HG03571 (cell line): ENCODE measurements at regions not wholly inside any gene's neighbourhood (a gene's known extent, or its start where the extent isn't known, plus 50 kb on each side); places are given as distances from the start of the nearest gene placed in this dataset.

Experiments
- ATAC-seq: cut with Tn5 transposase; IDR thresholded peaks from one replicate; pipeline ENCODE4 v1.9.1; 2021; ENCODE audit not compliant: unreplicated experiment

DNA sequence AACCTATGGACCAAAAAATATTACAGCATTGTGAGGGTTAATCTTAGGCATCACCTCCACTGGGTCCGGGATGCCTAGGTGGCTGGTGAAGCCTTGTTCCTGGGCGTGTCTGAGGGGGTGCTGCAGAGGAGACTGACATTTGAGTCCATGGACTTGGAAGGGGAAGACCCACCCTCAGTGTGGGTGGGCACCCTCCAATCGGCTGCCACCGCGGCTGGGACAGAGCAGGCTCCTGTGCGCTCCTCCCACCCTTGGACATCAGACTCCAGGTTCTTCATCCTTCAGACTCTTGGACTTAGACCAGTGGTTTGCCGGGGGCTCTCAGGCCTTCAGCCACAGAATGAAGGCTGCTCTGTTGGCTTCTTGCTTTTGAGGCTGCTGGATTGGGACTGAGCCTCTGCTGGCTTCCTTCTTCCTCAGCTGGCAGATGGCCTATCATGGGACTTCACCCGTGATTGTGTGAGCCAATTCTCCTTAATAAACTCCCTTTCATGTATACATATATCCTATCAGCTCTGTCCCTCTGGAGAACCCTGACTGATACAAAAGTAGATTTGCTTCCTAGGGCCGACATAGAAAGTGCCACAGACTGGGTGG, 113.1 kb downstream of the TTLL2 start:
- ATAC-seq, result no peak

DNA sequence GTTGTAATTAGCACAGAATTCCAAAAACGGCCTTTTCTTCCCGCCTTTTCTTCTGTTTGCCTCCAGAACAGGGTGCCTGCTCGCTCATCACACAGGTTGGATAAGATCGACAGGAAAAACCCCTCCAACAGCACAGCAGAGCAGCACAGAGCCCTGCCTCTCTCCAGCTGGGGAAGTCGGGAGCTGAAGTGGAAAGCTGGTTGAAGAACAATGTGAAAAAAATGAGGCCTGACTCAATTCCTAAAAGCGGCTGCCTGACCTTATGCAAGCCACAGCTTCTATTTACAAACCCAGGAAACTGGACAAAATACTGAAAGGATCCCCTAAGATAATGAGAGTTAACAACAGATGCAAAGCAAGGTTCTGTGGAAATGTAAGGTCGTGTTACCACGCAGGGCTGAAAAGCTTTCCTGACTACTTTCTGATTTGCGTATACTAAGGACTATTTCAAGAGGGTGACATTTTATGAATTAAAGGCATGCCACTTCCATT, 116.9 kb downstream of the TTLL2 start:
- ATAC-seq, result no peak

DNA sequence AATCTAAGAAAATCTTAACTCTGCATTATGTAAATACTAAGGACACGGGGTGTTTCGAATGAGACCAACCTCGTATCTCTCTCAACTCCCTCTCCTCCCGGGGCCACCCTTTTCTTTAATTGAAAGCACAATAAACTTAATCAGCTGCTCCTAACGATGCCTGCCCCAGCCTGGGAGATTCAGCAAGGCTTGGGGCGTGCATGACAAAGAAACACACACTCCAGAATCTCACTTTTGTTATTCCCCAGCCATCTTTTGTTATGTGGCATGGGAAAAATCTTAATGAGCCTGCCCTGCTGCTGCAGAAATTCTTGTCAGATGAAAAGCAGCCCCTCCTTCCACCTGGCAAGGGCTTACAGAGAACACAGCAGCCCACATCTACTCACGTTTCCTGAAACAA, 117.4 kb downstream of the TTLL2 start:
- ATAC-seq, result no peak

DNA sequence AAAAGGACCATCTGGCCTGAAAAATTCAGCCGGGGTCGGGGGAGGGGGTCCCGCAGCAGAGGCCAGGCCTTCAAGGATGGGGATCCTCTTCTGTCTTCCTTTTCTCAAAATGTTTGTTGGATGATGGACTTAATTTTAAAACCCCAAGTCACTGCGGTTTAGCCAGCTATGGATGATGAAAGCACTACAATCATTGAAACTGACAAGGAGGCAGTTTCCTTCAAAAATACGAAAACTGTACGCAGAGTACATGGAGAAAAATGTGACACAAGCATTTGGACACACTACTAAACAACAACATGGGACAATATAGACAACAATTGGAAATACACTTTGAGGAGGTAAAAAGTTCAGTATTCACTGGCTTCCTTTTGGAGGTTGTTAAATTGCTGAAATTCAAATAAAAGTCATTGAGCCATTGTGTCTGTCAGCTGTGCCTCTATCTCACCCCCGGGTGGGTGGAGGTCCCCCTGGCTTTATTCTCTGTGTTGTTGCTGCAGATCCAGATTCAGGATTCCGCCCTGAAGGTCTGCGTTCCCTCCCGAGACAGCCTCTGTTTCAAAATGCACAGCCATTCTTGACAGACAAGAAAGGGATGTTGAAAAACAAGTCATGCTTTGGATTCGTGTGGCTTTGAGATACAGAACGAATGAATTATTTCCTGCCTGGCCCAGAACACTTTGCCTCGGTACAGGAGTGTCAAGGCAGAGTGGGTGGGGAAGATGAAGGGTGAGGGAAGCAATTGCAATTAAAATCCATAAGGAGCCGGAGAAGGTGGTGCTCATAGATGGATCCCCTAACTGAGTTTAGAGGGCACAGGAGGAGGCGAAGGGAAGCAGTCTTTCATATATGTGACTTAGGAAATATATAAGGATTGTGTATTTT, 118.2 kb downstream of the TTLL2 start:
- ATAC-seq, result no peak

DNA sequence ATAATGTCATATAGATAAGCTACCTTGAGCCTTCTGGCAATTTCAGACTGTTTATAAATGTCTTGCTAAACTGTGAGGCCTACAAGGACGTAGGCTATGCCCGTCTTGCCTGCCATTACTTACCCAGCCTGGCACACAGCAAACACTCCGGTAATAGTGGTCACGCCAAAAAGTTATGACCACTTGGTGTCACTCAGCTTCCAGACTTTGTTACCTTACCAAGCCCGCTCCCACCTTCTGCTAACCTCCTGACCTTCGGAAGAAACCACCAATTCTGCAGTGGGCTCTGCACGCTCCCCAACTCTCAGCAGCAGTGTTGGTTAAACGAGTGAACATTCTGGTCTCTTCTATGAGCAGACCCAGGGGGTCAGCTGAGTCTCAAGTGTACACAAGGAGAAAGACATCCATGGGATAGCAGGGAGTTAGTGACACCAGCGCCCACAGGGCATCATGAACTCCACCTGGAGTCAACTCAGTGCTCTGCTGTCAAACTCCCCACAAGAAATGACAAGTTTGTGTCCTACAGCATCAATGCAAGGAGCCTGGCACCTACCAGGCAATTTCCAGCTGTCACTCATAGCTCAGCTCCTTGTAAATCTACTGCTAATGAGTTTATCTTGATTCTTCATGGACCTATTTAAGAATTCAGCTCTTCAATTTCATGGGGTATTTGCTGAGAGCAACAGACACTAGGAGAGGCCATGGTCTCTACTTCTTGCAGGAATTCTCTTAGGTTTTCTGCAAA, 119.9 kb downstream of the TTLL2 start:
- ATAC-seq, result no peak

DNA sequence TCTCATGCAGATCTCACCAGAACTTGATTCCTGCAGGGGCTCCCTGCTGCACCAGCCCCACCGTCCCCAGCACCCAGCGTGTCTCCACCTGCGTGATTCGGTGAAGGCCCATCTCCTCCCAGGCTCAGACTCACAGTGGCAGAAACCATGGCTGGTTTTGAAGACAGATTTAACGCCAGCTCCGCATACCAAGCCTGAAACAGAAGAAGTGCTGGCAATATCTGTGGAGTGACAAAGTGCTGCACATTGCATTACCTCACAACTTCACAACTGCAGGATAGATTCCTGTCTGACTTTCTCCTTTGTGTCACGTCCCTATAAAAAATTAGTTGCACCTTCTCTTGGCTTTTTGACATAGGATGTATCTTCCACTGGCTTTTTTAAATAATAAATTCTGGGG, 120.7 kb downstream of the TTLL2 start:
- ATAC-seq, result no peak

DNA sequence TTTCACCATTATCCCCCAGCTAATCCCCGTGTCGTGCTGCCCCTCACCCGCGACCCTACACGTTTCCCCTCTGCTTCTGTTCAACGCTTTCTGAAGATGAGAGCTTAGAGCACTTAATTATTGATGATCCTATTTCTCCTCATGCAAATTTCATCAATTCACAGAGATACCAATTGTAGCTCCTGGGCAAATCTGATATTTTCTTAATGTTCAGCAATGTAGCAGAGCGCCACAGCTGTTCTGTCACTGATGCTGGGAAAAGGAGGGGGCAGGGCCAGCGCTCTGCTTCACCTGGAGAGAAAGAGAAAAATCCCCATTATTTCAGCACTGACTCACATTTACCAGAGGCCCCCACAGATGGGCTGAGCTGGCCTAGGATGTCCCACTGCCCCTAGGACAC, 121.2 kb downstream of the TTLL2 start:
- ATAC-seq, result no peak

DNA sequence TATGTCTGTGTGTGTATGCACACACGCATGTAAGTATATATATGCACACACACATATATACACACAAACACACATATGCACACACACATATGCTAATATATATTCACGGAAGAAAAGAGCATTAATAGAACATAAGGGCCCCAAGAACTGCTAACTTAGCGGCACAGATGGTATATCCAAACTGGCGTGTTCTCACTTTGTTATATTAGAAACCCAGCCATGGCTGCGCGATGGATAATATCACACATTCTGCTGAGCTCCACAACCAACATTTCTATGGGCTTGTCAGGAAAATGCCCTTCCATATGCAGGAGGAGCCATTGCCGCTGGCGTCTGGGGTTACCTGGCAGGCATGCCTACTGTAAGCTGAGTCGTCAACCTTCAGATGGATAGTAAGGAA, 122.1 kb downstream of the TTLL2 start:
- no peak for ATAC-seq

DNA sequence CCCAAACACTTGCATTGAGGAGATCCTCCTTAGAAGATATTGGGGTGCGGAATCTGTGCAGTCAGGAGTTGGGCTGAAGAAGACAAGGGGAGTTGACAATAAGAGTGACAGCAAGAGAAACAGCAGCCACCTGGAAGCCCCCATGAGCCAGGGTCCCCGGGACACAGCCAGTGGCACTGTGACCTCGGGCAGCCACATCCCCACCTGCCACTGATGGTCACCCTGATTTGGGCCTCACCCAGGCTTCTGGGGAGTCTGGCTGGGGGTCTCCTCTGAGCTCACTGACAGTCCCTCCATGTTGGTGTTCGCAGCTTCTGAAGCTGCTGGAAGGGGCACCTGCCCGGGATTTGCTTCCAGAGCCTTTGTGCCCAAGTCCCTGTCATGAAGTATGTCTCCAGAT, 123.5 kb downstream of the TTLL2 start:
- no peak for ATAC-seq

DNA sequence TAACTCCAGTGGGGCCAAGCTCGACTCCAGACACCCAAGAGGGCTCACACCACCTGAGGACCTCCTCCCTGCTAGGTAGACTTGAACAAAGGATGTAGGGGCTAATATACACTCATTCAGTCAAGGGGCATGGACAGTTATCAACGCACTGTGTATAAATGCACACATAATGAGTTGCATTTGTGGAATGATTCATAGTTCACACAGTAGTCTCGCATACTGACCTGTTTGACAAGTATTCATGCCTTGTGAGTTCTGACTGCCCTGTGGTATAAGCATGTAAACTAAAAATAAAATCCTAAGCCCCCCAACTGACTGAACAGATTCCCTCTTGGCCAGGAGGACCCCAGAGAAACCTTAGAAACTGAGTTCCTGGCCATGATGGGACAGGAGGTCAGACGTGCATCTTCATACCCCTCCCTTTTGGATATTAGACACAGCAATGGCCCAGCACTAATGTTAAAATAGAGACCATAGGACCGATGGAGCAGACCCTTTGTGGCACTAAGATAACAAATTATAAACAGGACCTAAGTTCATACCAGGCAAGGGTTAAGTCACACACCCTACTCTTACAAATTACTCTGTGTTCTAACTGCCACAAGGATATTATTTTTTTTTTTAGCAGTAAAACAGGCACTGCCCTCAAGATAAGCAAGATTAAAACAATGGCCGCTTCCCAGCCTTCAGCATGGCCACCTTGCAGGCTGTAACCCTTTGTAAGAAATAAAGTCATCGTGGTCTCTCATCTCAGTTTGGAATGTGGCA, 124.4 kb downstream of the TTLL2 start:
- no peak for ATAC-seq

DNA sequence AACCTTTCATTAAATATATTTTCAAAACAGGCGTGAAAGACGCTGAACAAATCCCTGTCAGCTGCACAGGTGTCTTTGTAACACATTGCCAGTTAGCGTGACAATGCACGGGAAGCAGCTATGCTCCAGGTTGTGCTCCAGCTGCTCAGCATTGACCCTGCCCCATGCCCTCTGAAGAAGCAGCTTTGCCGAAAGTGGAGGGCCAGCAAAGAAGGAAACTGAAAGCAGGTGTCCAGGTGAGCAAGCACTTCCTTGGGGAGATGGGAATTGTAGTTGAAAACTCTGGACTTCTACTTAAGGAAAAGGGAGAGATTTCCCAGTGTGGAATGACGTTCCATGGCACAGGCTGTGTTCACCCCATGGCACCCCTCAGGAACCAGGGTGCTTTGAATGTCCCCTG, 125.7 kb downstream of the TTLL2 start:
- ATAC-seq, result no peak

DNA sequence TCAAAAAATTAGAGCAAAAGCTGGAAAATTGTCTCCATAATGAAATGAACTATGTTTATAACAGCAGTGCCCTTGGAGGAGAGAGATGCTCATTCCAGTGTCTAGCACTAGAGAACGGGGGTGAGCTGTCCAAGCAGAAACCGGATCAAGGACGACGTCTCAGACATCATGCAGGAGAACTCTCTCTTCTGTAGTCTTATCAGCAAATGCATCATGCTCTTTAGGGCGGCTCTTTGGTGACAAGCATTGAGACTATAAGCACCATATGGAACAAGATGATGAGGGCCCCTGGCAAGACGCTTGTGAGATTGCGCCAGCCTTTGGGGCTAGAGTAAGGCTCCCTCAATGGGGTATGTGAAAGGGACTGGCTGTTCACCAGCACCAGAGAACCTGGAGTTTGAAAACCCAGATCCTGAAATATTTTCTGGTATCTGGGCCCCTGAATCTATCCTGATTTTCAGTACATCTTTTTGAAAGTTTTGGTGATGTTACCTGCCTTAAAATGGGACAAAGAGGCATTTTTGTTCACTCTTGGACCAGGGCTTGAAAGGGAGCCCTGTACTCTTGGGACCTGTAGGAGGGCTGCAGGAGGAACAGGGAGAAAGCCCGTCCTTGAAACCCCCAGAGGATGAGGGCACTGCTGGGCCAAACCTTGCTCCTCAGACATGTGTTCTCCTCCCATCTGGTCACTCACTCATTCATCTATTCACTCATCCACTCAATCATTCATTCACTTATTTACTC, 127.6 kb downstream of the TTLL2 start:
- ATAC-seq, result no peak

DNA sequence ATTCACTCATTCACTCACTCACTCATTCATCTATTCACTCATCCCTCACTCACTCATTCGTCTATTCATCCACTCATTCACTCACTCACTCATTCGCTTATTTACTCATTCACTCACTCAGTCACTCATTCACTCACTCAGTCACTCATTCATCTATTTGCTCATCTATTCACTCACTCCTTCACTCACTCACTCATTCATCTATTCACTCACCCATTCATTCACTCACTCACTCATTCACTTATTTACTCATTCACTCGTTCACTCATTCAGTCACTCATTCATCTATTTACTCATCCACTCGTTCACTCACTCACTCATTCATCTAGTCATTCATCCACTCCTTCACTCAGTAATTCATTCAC, 128.2 kb downstream of the TTLL2 start:
- no peak for ATAC-seq

DNA sequence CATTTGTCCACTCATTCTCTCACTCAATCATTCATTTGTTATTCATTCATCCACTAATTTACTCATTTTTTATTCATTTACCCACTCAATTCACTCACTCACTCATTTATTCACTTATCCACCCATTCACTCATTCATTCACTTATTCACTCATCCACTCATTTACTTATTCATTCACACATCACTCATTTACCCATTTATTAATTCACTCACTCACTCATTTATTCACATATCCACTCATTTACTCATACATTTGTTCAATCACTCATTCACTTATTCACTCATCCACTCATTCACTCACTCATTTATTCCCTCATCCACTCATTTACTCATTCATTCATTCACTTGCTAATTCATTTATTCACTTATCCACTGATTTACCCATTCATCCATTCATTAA, 129.1 kb downstream of the TTLL2 start:
- ATAC-seq, result no peak

DNA sequence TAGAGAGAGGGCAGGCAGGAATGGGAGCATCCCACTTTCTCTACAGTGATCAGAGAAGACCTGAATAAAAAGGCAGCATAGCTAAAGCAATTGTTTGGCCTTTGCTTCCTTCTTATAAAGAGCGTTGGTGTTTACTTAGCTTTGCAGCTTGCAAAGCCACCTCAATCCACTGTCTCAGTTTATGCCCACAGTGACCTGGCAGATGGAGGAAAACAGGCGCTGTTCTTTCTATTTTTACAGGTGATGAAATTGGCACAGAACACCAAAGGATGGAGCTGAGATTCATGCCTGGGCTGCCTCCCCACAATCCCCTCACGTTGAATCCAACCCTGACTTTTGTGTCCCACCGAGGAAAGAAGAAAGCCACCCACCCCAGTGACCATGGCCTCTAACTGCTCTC, 130.5 kb downstream of the TTLL2 start:
- ATAC-seq, result no peak

DNA sequence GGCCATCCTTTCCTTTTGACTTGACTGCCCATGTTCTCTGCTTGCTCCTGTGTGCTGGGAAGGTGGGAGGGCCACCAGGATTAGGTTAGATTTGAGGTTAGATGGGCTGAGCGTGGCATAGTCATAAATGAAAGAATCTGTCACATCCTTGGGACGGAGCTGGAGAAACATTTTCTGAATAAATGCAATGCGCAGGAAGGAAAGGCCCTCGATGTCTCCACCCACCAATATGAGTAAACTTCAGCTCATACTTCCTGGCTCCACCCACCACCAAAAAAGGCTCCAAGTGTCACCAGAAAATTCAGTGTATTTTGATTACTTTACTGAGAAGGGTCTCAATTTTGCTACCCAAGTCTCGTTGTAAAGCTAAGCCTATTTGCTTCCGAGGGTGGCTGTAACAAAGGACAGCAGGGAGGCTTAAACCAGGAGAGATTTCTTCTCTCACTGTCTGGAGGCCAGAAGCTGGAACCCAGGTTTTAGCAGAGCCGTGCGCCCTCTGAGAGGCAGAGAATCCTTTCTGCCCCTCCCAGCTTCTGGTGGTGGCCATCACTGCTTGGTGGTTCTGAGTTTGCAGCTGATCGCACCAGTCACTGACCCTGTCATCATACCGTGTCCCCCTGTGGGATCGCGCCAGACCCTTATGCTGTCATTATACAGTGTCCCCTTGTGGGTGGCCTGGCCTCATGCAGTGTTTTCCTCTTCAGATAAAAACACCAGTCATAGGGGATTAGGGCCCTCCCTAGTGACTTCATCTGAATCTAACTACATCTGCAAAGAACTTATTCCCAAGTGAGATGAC, 137.8 kb downstream of the TTLL2 start:
- ATAC-seq, result no peak

DNA sequence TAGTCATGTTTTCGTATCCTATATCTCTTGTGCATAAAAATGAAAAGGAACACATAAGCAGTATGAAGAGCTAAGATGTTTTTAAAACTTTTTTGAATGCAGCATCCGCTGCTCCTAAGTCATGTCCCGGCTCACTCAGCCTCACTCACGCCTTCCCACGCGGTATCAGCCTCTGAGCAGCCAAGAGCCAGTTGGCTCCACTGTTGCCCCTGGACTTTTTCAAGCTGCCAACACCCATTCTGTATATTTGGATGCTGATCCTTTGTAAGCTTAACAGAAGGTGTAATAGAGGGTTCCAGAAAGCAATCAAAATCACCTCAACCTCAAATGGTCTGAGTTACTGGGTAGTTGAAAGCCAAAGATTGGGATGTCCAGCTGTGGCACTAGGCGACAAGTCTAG, 139.3 kb downstream of the TTLL2 start:
- ATAC-seq, result no peak

DNA sequence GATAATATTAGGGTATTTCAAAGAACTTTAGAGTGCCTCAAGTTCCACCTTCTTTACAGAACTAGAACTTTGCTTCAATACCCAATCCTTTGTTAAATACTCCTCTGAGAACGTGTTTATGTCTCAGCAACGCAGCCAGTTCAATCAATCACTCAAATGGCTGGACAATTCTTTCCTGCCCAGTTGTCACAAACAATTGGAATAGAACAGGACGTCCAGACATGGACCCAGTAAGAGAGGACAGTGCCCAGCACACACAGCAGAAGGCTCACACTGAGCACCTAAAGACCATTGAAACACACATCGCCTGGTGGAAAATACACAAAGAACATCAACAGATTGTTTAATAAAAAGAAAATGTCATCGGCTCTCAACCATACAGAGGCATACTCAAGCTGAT, 140.6 kb downstream of the TTLL2 start:
- ATAC-seq, result no peak

DNA sequence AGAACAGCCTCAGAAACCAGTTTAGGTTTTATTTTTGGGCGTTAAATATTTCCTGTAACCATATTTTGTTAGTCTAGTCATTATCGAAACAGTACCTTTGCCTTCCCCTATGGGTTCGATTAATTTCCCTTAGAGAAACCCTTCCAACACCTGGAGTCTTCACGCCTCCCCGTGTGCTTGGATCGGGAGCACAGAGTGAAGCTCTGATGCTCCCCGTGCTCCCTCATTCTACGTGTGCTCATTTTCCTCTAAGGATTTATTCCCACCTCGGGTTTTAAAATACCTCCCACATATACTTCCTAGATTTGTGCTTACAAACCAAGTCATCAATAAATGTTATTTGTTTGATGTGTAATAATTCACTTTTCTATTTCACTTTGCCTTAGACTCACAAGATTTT, 142.4 kb downstream of the TTLL2 start:
- ATAC-seq, result no peak
